Activated naive CD4-positive, alpha-beta T cell treated with anti-CD3 and anti-CD28 coated beads, Interleukin-2, amount 50 U/mL, for 72 hours (primary cell): ENCODE measurements at regions not wholly inside any gene's neighbourhood (a gene's known extent, or its start where the extent isn't known, plus 50 kb on each side); places are given as distances from the start of the nearest gene placed in this dataset.
"Not testable (repeated sequence)": the region's sequence is repeated elsewhere in the genome, so short reads cannot be mapped to it uniquely, and the experiment has no call there.

Experiments used
- ATAC-seq, 2 donors: fragments of 150-1000 bp; cut with Tn5 transposase; 2 replicates each; pipeline ENCODE4 v1.10.0; 2021; ENCODE audit warnings: mild to moderate bottlenecking in 2 of 2, moderate library complexity in 2 of 2
- DNase-seq, 2 donors: peaks; one replicate each; pipeline ENCODE4 v3.0.0; 2021 to 2022; ENCODE audit warnings: low spot score in 2 of 2
- H3K27ac Mint-ChIP-seq, 2 donors: one replicate each; pipeline ENCODE4 v1.8.0; 2022; ENCODE audit warnings: mild to moderate bottlenecking in 2 of 2, mixed read lengths in 2 of 2
- H3K36me3 Mint-ChIP-seq, 2 donors: one replicate each; pipeline ENCODE4 v1.8.0; 2022; ENCODE audit warnings: mixed read lengths in 2 of 2
- H3K9me3 Mint-ChIP-seq, 2 donors: one replicate each; pipeline ENCODE4 v1.8.0; 2022; ENCODE audit warnings: mixed read lengths in 2 of 2

- H3K36me3 Mint-ChIP-seq, result peaks cover 0 to 18% of the 10 kb centered on the region in 2 donors
- H3K27ac Mint-ChIP-seq, result peak overlapping the region in 1 of 2 donors; percentile 7
- peaks cover 0 to 14% of the 10 kb centered on the region in 2 donors for H3K9me3 Mint-ChIP-seq
- DNase-seq, result no peak
- ATAC-seq, result no peak
Observed at GRCh38 chr21:31609081-31609480, 50.4 kb upstream of the SOD1 start.

- Mint-ChIP-seq H3K9me3 (peaks cover 0 to 14% of the 10 kb centered on the region in 2 donors), H3K36me3 (peaks cover 0 to 18% of the 10 kb centered on the region in 2 donors), H3K27ac (no peak overlapping the region)
- ATAC-seq (no peak), DNase-seq (no peak)
Observed at GRCh38 chr21:31607791-31608190, 51.7 kb upstream of the SOD1 start.

- no peak overlapping the region for H3K27ac Mint-ChIP-seq
- peaks cover 0 to 8% of the 10 kb centered on the region in 2 donors for H3K36me3 Mint-ChIP-seq
- no peak for DNase-seq
- peaks cover 0 to 6% of the 10 kb centered on the region in 2 donors for H3K9me3 Mint-ChIP-seq
- ATAC-seq, result peak in 1 of 2 donors; percentile 76
Observed at GRCh38 chr21:31606081-31606874, 53.2 kb upstream of the SOD1 start.

- no peaks in the 10 kb centered on the region for H3K9me3 Mint-ChIP-seq
- DNase-seq, result peak; percentile 59 to 61
- no peak overlapping the region for H3K27ac Mint-ChIP-seq
- peak; percentile 80 for ATAC-seq
- no peaks in the 10 kb centered on the region for H3K36me3 Mint-ChIP-seq
Observed at GRCh38 chr21:31604591-31605190, 54.8 kb upstream of the SOD1 start.

DNA sequence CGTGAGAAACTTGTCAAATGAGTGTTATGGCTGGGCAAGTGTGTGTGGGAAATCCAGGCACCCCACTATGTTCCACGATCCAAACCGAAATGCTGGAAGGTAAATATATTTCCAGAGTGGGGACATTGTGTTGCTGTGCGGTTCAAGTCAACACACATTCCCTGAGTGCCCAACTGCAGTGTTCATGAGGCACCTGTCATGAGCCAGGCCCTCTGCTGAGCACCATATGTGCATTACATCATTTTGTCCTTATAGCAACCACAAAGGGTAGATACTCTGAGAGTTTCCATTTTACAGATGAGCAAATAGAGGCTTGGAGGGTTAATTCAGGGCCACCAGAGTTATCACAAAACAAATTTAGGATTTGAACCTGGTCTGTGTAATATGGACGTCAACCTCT, 59.9 kb upstream of the SOD1 start:
- Mint-ChIP-seq H3K9me3 (no peaks in the 10 kb centered on the region), H3K27ac (no peak overlapping the region)
- ATAC-seq, result no peak

GRCh38 chr21:31599013-31599412, 60.5 kb upstream of the SOD1 start:
- Mint-ChIP-seq H3K36me3 (no peaks in the 10 kb centered on the region), H3K9me3 (no peaks in the 10 kb centered on the region), H3K27ac (no peak overlapping the region)
- ATAC-seq (no peak), DNase-seq (no peak)

More for the DNA sequence above, 59.9 kb upstream of the SOD1 start:
- no peaks in the 10 kb centered on the region for H3K36me3 Mint-ChIP-seq
- DNase-seq, result no peak

GRCh38 chr21:31597683-31598082, 61.8 kb upstream of the SOD1 start:
- H3K9me3 Mint-ChIP-seq, result no peaks in the 10 kb centered on the region
- ATAC-seq (no peak), DNase-seq (no peak)
- H3K27ac Mint-ChIP-seq, result no peak overlapping the region
- no peaks in the 10 kb centered on the region for H3K36me3 Mint-ChIP-seq

DNA sequence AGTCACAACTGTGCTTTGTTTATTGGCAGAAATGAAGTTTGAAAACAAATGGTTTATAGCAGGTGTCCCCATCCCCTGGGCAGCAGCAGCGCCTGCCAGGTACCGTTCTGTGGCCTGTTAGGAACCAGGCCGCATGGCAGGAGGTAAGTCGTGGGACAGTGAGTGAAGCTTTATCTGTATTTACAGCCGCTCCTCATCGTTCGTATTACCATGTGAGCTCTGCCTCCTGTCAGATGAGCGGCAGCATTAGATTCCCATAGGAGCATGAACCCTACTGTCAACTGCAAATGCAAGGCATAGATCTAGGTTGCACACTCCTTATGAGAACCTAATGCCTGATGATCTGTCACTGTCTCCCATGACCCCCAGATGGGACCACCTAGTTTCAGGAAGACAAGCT, 63.4 kb upstream of the SOD1 start:
- DNase-seq (no peak), ATAC-seq (no peak)
- Mint-ChIP-seq H3K9me3 (no peaks in the 10 kb centered on the region), H3K27ac (no peak overlapping the region), H3K36me3 (no peaks in the 10 kb centered on the region)

- DNase-seq, result no peak
- Mint-ChIP-seq H3K36me3 (no peaks in the 10 kb centered on the region), H3K9me3 (no peaks in the 10 kb centered on the region), H3K27ac (no peak overlapping the region)
- ATAC-seq, result no peak
Observed at GRCh38 chr21:31594726-31595125, 64.8 kb upstream of the SOD1 start.

DNA sequence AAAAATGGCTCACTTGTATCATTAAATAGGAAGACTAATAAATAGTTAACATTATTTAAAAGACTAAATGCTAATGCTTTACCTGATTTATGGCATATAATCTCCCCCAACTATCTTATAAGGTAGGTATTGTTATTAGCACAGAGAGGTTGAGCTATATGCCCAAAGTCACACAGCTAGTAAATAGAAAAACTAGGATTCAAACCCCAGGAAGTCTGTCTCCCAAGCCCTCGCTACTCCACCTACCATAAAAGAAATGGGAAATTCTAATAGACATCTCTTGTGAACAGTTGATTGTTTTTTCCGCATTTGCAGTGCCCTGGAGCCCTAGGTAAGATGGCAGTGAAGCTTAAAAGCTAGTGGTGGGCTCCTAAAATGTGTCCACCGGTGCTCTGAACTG, 65.2 kb upstream of the SOD1 start:
- DNase-seq, result no peak
- no peak overlapping the region for H3K27ac Mint-ChIP-seq
- ATAC-seq, result no peak
- no peaks in the 10 kb centered on the region for H3K9me3 Mint-ChIP-seq
- no peaks in the 10 kb centered on the region for H3K36me3 Mint-ChIP-seq

DNA sequence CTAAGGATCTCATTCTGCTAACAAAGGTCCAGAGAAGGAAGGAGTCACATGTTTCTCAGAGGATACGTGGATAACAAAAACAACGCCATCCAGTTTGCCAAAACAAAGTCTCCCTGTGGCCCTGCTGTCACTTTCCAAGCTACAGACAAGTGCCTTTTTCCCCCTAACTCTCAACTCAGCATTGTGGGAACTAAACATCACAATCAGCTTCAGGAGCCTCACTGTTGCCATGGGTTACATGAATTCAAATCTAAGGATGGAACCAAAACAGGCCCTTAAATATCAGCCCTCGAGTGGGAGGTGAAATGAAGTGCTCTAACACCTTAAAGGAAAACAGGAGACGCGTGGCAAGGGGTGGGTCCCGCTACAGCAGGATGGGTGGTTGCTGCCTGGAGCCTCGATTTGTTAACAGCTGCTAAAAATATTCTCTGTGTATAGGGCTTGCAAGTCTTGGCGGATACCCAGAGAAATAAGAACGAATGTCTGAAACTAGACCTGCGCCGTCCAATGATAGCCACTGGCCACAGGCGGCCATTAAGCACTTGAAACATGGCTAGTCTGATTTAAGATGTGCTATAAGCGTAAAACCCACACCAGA, 66.4 kb upstream of the SOD1 start:
- H3K36me3 Mint-ChIP-seq, result no peaks in the 10 kb centered on the region
- H3K27ac Mint-ChIP-seq, result no peak overlapping the region
- H3K9me3 Mint-ChIP-seq, result no peaks in the 10 kb centered on the region
- no peak for DNase-seq
- ATAC-seq, result no peak

GRCh38 chr21:31592516-31592915, 67.0 kb upstream of the SOD1 start:
- ATAC-seq (no peak), DNase-seq (no peak)
- Mint-ChIP-seq H3K27ac (no peak overlapping the region), H3K36me3 (no peaks in the 10 kb centered on the region), H3K9me3 (no peaks in the 10 kb centered on the region)

GRCh38 chr21:31589820-31590219, 69.7 kb upstream of the SOD1 start:
- no peak overlapping the region for H3K27ac Mint-ChIP-seq
- no peaks in the 10 kb centered on the region for H3K9me3 Mint-ChIP-seq
- no peaks in the 10 kb centered on the region for H3K36me3 Mint-ChIP-seq
- ATAC-seq, result no peak
- no peak for DNase-seq

GRCh38 chr21:31586118-31586517, 73.4 kb upstream of the SOD1 start:
- H3K27ac Mint-ChIP-seq, result no peak overlapping the region
- no peak for DNase-seq
- no peaks in the 10 kb centered on the region for H3K9me3 Mint-ChIP-seq
- no peak for ATAC-seq
- no peaks in the 10 kb centered on the region for H3K36me3 Mint-ChIP-seq

DNA sequence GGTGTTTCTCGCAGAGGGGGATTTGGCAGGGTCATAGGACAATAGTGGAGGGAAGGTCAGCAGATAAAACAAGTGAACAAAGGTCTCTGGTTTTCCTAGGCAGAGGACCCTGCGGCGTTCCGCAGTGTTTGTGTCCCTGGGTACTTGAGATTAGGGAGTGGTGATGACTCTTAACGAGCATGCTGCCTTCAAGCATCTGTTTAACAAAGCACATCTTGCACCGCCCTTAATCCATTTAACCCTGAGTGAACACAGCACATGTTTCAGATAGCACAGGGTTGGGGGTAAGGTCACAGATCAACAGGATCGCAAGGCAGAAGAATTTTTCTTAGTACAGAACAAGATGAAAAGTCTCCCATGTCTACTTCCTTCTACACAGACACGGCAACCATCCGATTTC, 75.6 kb upstream of the SOD1 start:
- not testable (repeated sequence) for DNase-seq, ATAC-seq, H3K9me3 Mint-ChIP-seq, H3K27ac Mint-ChIP-seq, H3K36me3 Mint-ChIP-seq

DNA sequence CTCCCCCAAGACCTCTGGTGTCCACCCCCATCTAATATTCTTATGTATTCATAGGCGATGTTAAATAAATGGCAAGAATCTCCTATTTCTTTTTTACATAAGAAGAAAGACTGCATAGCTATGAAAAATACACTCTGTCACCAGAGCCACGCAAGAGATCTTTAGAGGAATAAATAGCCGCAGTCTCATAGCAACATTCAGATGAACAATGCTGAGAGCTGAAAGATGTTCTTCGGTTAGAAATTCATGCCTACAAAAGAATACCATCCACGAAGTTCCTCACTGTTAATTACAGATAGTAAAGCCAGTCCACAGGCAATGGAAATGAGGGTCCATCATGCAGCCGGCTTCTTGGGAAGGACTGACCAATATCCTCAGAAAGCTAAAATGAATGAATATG, 76.0 kb upstream of the SOD1 start:
- Mint-ChIP-seq H3K27ac (no peak overlapping the region), H3K9me3 (no peaks in the 10 kb centered on the region), H3K36me3 (no peaks in the 10 kb centered on the region)
- ATAC-seq (no peak), DNase-seq (no peak)

- Mint-ChIP-seq H3K27ac (no peak overlapping the region), H3K36me3 (no peaks in the 10 kb centered on the region), H3K9me3 (no peaks in the 10 kb centered on the region)
- ATAC-seq (peak; percentile 80 to 87), DNase-seq (peak in 1 of 2 donors; percentile 78)
Observed at GRCh38 chr21:31580866-31581276, 78.6 kb upstream of the SOD1 start.

DNA sequence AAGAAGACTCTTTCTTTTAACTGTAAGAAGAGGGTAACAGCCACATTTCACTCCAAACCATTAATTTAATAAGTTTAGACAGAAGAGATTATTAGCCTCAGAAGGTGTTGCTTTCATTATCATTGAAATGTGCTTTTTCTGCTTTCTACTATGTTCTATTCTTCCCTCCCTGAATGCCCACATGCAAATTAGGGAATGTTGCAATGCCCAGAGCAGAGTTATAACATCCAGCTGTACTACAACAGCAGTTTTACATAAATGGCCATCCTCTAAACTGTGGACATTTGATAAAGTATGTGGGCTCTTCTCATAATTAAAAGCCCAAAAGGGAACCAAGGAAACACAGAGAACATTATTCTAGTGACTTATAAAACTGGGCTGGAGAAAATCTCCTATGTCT, 82.2 kb upstream of the SOD1 start:
- DNase-seq, result no peak
- no peaks in the 10 kb centered on the region for H3K9me3 Mint-ChIP-seq
- H3K36me3 Mint-ChIP-seq, result peaks cover 0 to 7% of the 10 kb centered on the region in 2 donors
- ATAC-seq, result no peak
- H3K27ac Mint-ChIP-seq, result no peak overlapping the region
